Inferior parietal cortex (tissue), 1 donor: ENCODE measurements at regions not wholly inside any gene's neighbourhood (a gene's known extent, or its start where the extent isn't known, plus 50 kb on each side); places are given as distances from the start of the nearest gene placed in this dataset.
"Not testable (repeated sequence)": the region's sequence is repeated elsewhere in the genome, so short reads cannot be mapped to it uniquely, and the experiment has no call there.

Experiments used
- DNase-seq: peaks from one replicate; pipeline ENCODE4 v3.0.0-alpha.2; 2016; ENCODE audit errors: extremely low spot score

DNA sequence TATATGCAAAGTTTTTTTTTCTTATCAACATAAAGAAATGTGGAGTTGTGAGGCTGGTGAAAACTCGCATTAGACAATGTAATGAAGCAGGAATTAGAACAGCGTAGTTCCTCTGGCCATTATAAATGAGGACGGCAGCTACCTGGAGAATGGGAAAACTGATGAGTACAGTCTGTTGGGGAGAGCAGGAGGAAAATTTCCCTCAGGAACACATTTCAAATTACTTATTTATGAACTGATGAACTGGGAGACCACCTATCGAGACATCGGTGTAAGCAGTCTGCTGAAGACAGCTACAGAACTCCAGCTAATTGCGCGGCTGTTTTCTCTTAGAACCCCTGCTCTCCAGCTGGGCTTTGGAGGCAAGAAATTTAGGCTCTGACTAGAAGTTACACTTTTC lies 343.9 kb upstream of the CLINT1 start:
- DNase-seq, result no peak

DNA sequence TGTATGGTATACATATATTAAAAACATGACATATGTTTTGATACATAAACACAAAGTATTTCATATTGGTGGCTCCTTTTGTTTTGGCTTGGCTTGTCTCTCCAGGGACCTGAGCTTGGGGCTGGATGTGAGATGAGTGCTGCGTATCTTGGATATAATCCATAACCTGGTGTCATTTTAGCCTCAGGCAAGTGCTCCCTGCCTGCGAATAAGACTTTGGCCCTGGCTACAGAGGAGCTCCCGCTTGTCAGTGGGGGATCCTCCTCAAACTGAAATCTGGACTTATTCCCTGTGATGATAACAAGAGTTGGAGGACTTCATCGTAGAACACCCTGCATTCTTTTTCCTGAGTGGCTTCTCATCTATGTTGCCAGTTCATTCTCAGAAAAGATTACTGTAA lies 341.7 kb upstream of the CLINT1 start:
- DNase-seq, result no peak

DNA sequence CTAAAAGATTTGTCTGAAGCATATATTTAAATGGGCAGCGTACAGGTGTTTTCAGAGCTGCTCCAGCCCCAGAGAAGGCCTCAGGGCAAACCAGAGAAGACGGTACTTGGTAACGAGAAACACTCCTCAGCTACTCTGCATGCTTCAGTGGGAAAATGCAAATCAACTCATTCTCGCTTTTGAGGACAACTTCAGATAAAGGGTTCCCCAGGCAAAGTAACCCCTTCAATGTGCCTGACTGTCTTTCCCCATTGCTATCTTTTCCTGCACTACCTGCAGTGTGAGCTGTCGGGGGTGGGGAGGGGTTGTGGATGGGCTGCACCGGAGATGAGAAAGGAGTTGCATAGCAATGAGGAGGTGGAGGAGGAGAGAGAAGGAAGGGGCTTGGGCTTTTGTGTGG lies 339.7 kb upstream of the CLINT1 start:
- DNase-seq, result no peak

DNA sequence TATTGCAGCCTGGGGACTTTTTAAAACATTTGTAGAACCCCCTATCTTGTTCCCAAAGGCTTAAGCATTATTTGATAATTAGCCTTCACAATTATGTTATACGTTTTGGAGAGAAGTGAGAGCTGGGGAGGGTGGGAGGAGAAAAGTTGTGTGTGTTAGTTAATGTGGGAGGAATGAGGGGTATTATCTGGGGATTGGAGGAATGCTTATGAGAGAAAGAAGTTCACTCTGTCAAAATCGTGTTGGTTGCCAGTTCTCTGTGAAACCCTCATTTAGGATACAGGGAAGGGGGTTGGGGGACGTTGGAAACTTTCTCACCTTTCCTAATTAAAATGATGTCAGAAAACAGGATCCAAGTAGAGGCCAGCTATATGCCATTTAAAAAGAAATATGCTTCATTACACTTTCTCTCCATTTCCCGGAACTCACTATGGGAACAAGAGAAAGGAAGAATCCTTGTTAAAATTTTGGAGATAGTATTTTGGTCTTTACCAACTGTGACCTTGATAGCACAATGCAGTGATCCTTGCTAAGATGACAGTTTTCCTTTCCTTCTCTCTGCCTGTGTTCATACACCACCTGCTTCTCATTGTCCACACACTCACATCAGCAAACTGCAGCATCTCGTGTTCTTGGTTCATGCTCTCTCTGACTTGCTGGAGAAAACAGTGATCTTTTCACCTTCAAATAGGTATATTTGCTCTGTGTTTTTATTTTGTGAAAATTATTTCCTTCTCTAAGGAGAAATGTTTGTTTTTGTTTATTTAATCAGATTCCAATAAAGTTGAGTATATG lies 336.7 kb upstream of the CLINT1 start:
- no peak for DNase-seq

DNA sequence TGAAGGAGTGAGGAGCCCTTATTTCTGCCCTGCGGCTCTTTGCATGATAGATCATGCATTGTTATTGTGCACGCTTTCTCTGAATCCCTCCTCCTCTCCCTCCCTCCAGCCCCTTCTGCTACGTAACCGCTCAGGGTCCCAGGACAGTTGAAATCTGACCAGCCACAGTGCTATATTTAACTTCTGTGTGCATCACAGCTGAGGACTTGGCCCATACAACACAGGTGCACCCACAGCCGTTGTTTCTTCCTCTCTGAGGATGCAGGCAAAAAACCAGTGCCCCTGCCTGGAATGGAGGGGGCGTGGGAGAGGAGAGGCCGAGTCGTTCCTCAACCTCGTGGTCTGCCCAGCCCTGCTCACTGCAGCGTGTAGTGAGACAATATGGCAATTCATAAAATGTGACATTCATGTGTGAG lies 335.6 kb upstream of the CLINT1 start:
- DNase-seq, result no peak

DNA sequence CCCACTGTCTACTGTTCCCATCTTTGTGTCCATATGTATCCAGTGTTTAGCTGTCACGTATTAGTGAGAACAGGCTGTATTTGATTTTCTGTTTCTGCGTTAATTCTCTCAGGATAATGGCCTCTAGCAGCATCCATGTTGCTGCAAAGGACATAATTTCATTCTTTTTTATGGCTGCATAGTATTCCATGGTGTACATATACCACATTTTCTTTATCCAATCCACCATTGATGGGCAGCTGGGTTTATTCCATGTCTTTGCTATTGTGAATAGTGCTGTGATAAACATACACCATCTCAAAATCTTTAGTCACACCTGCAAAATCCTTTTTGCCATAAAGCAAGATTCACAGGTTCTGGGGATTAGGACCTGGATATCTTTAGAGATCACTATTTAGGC lies 334.4 kb upstream of the CLINT1 start:
- not testable (repeated sequence) for DNase-seq

DNA sequence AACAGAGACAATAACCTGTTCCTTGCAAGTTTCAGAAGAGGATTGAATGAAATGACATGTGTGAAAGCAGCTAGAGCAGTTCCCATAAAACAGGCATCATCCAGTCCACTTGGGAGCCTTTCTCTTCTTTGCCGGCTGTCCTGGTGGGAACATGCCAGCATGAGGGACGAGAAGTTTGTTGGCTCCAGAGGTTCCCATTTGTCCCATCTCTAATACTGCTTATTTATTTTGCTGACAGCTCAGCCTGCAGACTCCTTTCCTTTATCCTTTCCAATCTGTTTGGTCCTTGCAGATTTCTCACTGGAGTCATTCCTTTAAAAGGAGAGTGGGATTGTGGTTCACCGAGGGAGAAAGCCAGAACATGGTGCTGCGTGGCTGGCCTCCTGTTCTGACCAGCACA lies 321.5 kb upstream of the CLINT1 start:
- DNase-seq, result no peak

DNA sequence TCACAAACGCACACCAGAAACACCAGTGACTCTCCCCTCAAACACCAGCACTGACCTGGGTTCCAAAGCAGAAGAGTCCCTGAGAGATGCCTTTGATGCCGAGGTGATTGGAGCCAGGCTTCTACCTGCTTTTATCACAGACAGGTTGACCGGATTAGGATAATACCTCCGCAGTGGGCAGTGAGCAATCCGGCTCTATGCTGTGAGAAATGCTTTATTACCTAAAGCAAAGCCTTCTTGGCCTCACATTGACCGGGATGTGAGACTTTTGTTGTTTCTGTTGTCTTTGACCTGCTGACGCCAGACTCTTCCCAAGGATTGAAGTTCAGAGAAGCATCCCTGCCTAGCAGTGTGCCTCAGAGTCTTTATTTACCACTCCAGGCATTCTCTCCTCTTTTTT lies 320.3 kb upstream of the CLINT1 start:
- DNase-seq, result no peak

DNA sequence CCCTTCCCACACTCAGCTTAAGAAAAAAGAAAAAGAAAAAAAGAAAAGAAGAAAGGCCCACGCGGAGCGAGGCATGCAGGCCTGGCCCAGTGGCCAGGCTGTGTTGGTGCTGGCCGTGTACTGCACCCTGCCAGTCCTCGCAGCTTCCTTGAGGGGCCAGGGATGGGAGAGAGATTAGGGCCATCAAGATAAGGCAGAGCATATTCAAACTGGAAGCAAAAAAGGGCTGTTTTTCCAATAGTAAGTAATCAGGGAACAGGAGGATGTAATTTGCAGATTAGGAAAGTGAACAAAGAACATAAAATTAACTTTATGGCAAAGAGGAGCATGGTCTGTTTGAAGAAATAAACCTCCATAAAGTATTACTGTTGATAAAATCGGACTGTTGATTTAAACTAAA lies 319.6 kb upstream of the CLINT1 start:
- DNase-seq, result no peak

DNA sequence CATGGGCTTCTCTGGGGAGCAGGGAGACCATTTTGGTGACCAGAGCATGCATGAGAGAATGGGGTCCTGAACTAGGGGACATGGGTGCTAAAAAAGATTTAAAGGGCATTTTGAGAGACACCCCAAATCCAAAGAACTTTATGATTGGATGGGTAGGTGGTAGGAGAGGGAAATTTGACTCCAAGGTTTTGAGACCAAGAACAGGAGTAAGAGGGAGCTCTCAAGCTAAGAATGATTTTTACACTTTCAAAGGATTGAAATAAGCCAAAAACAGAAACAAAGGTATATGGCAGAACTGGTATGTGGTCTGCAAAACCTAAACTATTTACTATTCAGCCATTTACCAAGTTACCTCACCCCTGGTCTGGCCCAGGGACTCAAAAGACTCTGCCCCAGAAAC lies 318.2 kb upstream of the CLINT1 start:
- no peak for DNase-seq

DNA sequence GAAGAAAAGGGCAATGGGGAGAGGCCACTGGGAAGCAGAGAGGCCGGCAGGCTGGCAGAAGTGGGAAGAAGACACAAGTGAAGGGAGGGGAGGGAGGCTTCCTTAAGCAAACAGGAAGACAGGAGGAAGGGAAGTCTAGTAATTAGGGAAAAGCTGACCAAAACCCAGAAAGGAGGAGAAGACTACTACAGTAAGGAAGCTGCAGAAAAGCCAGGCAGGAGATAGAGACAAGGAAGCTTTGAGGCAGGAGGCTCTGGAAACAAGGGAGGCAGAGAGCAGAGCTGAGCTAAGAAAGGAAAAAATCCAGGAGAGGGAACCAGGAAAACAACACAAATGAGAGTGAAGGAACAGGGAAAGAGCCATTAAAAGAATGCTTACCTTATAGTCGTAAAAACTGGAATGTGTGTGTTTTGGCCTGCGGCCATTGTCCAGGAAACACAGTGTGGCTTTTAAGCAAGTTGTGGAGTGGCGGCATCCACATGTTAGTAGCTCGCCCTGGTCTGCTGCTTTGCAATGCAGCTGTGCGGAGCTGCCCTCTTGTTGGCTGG lies 317.1 kb upstream of the CLINT1 start:
- no peak for DNase-seq

DNA sequence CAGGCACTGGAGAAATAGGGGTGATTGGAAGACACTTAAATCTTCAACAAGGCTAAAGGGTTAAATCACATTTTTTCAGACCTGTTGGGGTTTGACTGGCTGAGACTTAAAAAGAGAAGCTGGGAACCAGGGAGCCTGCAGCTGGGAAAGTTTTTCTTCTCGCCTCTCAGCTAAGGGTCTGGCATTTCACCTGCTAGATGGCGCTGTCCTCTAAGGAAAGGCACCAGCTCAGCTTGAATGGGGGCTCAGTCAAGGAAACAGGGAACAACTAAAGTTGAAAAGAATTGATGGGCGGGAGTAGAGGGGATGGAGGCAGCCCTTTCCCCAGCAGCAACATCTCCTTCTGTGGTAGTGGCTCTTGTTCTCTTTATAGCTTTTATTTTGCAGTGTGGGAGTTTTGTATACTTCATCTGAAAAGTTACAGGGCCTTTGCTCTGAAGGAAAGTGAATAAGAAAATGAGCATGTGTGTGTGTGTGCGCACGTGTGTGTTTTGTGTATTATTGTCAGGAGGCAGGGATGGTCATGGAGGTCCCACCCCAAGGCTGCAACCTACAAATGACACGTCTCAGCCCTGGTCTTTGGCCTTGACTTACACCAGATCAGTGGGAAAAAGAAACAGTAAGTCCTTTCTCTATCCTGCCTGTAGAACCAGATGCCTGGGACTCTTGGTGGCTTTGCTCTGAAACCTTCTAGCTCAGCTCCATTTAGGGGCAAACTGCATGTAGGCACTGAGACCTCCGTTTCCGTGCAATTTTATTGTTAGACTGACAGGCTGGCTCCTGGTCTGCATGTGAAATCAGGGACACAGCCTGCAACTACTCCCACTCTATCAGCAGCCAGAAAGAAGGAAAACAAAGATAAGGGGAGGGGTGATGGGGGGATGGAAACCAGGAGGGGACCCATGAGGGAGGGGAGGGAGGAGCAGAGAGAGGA lies 316.2 kb upstream of the CLINT1 start:
- DNase-seq, result peak; percentile 83

DNA sequence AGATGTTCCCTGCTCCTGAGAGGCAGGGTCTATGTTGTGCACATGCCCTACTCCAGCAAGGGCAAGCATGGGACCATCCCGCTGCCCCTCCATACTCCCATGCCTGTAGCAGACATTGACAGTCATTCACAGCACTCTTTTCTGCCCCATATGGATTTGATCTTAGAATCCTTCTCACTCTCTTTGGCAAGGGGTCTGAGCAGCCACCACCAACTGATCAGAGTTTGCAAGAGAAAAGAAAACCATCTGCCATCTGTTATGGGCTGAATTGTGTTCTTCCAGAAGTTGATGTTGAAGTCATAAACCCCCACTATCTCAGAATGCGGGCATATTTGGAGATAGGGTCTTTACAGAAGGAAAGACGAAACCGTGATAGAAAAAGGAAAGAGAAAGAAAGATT lies 315.1 kb upstream of the CLINT1 start:
- DNase-seq, result no peak

DNA sequence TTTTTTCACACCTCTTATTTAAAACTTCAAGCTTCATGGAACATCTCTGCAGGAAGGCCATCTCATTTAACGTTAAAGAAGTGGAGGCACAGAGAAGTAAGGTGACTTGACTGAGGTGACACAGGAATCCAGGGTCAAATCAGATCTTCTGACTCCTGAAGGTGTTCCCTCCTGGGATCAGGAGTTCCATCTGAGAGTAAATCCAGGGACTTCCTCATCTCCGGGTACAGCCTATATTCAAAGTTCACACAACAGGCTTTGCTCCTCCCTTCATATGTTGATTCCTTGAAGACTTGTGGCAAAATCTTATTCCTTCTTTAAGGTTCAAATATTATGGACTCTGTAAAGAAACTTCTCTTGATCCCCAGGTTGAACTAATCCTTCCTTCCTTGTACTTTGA lies 313.1 kb upstream of the CLINT1 start:
- no peak for DNase-seq

DNA sequence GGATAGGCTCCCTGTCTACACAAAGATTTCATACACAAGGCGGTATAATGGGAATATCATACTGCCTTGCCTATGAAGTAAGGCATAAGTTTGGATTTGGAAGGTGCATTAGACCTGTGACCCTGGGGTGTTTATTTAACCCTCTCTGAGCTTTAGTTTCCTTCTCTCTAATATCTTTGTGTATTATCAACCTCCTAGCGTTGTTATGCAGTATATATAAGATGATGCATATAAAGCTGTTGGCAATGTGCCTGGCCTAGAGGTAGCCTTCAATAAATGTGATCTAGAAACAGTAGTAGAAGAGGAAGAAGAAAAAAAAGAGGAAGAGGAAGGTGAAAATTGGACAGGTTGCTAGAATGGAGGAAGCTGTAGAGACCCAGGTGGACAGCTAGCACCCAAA lies 311.6 kb upstream of the CLINT1 start:
- DNase-seq, result no peak

DNA sequence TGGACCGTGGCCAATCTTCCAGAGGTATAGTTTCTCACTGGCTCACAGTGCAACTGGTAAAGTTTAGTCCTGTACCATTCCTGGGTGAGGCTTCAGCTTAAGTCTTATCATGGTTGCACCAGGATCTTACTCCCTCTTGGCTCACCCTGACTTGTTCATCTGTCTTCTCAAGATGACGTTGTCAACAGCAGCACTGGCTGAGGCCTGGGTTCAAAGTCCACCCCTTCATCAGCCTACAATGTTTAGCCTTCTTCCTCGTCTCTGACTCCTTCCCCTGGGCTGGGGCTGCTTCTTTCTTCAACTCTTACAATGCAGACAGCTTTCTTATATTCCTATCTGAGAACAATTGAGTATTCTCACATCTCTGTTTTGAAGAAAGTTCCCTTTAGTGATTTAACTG lies 311.1 kb upstream of the CLINT1 start:
- no peak for DNase-seq

DNA sequence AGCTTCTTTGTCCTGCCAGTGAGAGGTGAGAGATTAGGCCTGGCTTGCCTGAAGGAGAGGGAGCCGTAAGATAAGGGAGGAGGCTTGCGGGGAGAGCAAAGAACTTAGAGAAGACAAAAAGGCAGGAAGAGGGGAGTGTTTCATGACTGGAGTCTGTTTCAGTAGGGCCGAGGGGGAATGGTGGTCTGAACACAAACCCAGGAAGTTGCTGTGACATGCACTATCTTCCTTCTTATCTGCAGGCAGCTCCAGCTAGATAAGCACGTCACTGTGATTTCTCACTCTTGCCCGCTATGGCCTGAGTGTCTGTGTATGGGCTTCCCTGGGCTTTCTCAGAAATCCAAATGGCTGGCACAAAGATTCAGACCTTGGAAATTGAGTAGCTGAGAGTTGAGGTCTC lies 307.5 kb upstream of the CLINT1 start:
- DNase-seq, result no peak

DNA sequence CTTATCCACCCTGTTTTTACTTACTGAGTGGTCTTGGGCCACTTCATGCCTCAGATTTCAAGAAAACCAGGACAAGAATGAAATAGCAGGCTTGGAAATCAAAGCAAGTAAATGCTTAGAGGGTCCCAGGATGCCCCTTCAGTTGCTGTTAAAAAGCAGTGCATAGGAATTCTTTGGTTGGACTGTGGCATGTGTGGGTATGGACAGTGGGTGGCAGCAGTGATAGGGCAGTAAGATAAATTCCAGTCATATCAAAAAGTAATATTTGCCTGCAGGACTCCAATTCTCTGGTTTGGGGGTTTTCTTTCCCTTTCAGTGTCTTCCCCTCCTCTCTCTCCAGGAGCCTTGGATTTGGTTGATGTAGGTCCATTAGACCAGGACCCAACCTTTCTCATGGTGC lies 306.7 kb upstream of the CLINT1 start:
- DNase-seq, result no peak

DNA sequence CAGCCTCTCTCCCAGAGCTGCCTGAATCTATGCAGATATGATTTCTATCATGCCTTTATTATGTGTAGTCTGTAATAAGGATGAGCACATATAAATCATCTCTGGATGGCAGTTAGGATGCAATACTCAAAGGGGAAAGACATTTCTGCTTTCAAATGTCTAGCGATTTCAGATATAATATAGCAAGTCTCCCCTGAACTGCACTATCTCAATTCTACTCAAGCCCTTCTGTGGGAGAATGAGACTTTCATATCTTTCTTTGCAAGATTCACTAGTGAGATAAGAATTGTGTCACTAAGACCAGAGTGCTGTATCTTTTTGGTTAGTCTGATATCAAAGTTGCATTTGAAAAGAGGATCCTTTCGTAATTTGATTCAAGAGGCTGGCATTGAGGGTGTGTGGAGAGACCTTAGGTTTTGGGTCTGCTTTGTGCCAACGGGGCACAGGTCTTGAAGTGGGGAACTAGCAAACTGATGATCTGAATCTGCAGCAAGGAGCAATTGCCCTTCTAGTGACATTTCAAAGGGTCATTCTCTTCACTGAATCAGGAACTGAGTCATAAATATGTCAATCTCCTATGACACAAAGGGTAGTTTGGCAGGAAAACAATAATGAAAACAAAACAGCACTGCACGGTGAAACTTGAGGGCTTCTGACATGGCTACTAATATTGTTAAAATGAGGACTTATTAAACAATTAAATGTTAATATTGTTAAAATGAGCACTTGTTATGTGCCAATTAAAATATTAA lies 305.5 kb upstream of the CLINT1 start:
- no peak for DNase-seq

DNA sequence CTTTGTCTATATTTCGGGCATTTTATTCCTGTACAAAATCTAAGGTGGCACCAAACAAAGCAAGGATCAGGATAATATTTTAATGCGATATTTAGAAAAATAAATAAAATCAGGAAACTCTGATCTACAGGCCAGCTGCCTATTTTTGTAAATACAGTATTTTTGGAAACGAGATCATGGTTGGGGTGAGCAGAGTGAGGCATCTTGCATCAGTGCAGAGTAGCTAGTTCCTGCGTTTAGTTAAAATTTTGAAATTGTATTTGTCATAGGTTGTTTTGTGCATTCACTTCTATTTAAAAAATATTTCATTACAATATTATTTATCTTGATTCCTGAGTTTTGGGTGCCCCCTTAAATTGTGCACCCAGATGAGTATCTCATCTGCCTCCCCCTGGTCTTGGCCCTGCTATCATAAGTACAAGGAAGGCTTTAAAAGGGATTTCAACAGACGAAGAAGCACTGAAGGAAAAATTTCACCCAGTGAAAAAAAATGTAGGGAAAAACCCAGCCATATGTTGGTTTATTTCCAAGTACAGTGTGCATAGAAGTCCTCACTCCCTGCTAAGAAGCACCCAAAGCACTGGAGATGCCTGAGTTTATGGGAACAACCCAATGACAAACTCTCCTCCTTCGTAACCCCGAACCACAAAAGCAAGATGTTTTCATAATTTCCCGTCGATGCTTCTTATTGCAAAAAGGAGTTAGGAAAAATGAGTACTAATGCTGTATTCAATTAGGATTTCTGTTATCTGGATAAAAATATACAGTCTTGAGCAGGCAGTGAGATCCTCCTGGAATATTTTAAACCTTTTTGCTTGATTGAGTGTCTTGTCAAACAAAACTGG lies 304.7 kb upstream of the CLINT1 start:
- DNase-seq, result no peak

DNA sequence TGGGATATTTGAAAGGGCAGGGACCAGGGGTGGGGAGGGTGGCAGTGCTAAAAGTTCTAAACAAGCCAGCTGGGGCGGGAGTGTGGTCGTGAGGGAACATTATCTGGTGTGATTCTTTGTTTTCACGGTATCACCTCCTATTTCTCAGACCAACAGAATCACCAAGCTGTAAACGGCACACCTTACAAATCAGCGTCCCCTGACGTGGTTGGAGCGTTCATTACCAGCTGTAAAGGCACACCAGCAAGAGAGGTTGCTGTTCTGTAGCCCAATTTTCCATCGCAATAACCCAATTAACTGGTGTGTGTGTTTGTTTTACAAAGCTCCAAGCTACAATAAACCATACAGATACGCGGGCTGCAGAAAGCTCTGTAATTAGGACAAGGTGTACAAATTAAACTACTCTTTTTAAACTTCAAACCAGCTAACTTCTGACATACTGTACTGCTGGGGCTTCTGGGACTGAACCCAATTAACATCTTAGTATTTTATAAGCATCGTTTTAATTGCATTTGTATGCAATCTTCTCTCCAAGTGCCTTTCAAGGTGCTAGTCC lies 303.6 kb upstream of the CLINT1 start:
- no peak for DNase-seq
